GM10266 (cell line): ENCODE measurements at regions not wholly inside any gene's neighbourhood (a gene's known extent, or its start where the extent isn't known, plus 50 kb on each side); places are given as distances from the start of the nearest gene placed in this dataset.
"Not testable (repeated sequence)": the region's sequence is repeated elsewhere in the genome, so short reads cannot be mapped to it uniquely, and the experiment has no call there.

Experiments used
- DNase-seq: peaks from one replicate; pipeline ENCODE4 v3.0.0; 2012; ENCODE audit errors: extremely low spot score
- CTCF ChIP-seq: IDR thresholded peaks from 2 replicates; pipeline ENCODE4 v1.5.1; 2012; ENCODE audit warnings: mild to moderate bottlenecking, low read depth; ENCODE audit not compliant: control insufficient read depth, insufficient read depth; ENCODE audit errors: missing control alignments

GRCh38 chr3:130151555-130151954 is 69.9 kb downstream of the ALG1L2 start:
- DNase-seq = not testable (repeated sequence)

- DNase-seq = not testable (repeated sequence)
These were observed 71.6 kb downstream of the ALG1L2 start for GRCh38 chr3:130153247-130153646.

- DNase-seq = not testable (repeated sequence)
- peak; percentile 35 for TF ChIP-seq CTCF
These were observed 73.8 kb downstream of the ALG1L2 start for GRCh38 chr3:130155464-130155863.

- not testable (repeated sequence) for DNase-seq
These were observed 85.2 kb downstream of the ALG1L2 start for GRCh38 chr3:130166856-130167255.

- DNase-seq = peak; percentile 6
These were observed 93.6 kb downstream of the ALG1L2 start for GRCh38 chr3:130175195-130175594.

GRCh38 chr3:130176476-130177256 is 95.0 kb downstream of the ALG1L2 start:
- DNase-seq = not testable (repeated sequence)

GRCh38 chr3:130178835-130179234 is 97.2 kb downstream of the ALG1L2 start:
- DNase-seq = peak; percentile 2

GRCh38 chr3:130179353-130179970 is 97.8 kb downstream of the ALG1L2 start:
- DNase-seq = peak; percentile 3

GRCh38 chr3:130182475-130182874 is 100.8 kb downstream of the ALG1L2 start:
- not testable (repeated sequence) for DNase-seq

- DNase-seq = not testable (repeated sequence)
These were observed 102.1 kb downstream of the ALG1L2 start for GRCh38 chr3:130183689-130184088.

GRCh38 chr3:130184152-130185024 is 102.8 kb downstream of the ALG1L2 start:
- DNase-seq = not testable (repeated sequence)

- not testable (repeated sequence) for DNase-seq
These were observed 119.6 kb downstream of the ALG1L2 start for GRCh38 chr3:130201272-130201671.

- DNase-seq = not testable (repeated sequence)
These were observed 122.0 kb downstream of the ALG1L2 start for GRCh38 chr3:130203633-130204032.

- no peak for TF ChIP-seq CTCF
- no peak for DNase-seq
These were observed 117.9 kb upstream of the COL6A5 start for GRCh38 chr3:130227540-130227939.
